DOHH2 (cell line): ENCODE measurements at regions not wholly inside any gene's neighbourhood (a gene's known extent, or its start where the extent isn't known, plus 50 kb on each side); places are given as distances from the start of the nearest gene placed in this dataset.

Source experiments
- H3F3A ChIP-seq: fragments of 200-600 bp; sonication (generic), shearing (Covaris generic); 2 replicates; pipeline ENCODE4 v1.6.0; 2016; ENCODE audit warnings: antibody characterized with exemption, mild to moderate bottlenecking; ENCODE audit not compliant: control insufficient read depth, insufficient read depth
- H3K27ac ChIP-seq: fragments of 200-600 bp; sonication (generic); 2 replicates; pipeline ENCODE4 v1.5.1; 2014; ENCODE audit warnings: low read depth, mild to moderate bottlenecking, low read length, moderate library complexity
- H3K27me3 ChIP-seq: fragments of 200-600 bp; sonication (generic); 2 replicates; pipeline ENCODE4 v1.6.1; 2014; ENCODE audit warnings: mild to moderate bottlenecking, low read length, mixed read lengths; ENCODE audit not compliant: control insufficient read depth
- H3K36me3 ChIP-seq: fragments of 200-600 bp; sonication (generic); 2 replicates; pipeline ENCODE4 v1.6.1; 2014; ENCODE audit warnings: mild to moderate bottlenecking, low read length, moderate library complexity, mixed read lengths; ENCODE audit not compliant: control insufficient read depth
- H3K4me1 ChIP-seq: fragments of 200-600 bp; sonication (generic); 2 replicates; pipeline ENCODE4 v1.6.1; 2014; ENCODE audit warnings: mild to moderate bottlenecking, low read length, mixed read lengths; ENCODE audit not compliant: control insufficient read depth
- H3K4me2 ChIP-seq: fragments of 200-600 bp; sonication (generic); 2 replicates; pipeline ENCODE4 v1.6.0; 2014; ENCODE audit warnings: mild to moderate bottlenecking, low read length, moderate library complexity
- H3K4me3 ChIP-seq: fragments of 200-600 bp; sonication (generic); 2 replicates; pipeline ENCODE4 v1.5.1; 2014; ENCODE audit warnings: mild to moderate bottlenecking, low read length, mixed read lengths
- H3K79me2 ChIP-seq: fragments of 200-600 bp; sonication (generic); 2 replicates; pipeline ENCODE4 v1.6.1; 2014; ENCODE audit warnings: mild to moderate bottlenecking, low read length, mixed read lengths; ENCODE audit not compliant: control insufficient read depth
- H3K9me2 ChIP-seq: fragments of 200-600 bp; sonication (generic); replicated peaks from 2 replicates; pipeline ENCODE4 v1.6.1; 2014; ENCODE audit warnings: mild to moderate bottlenecking, low read length, mixed read lengths; ENCODE audit not compliant: control insufficient read depth
- H3K9me3 ChIP-seq: fragments of 200-600 bp; sonication (generic); 2 replicates; pipeline ENCODE4 v1.6.1; 2014; ENCODE audit warnings: antibody characterized with exemption, low read length, mixed read lengths; ENCODE audit not compliant: control insufficient read depth, insufficient read depth
- H4K20me1 ChIP-seq: fragments of 200-600 bp; sonication (generic); 2 replicates; pipeline ENCODE4 v1.6.0; 2014; ENCODE audit warnings: low read depth, mild to moderate bottlenecking, antibody characterized with exemption, low read length, moderate library complexity; ENCODE audit not compliant: control insufficient read depth, insufficient read depth
- CTCF ChIP-seq: fragments of 200-600 bp; sonication (generic); IDR thresholded peaks from one replicate; pipeline ENCODE4 v1.5.1; 2014; ENCODE audit warnings: antibody characterized with exemption, mild to moderate bottlenecking, low read depth, low read length; ENCODE audit not compliant: poor library complexity, severe bottlenecking
- EZH2phosphoT487 ChIP-seq: fragments of 200-600 bp; sonication (generic); IDR thresholded peaks from 2 replicates; pipeline ENCODE4 v1.6.1; 2017; ENCODE audit warnings: borderline replicate concordance, mild to moderate bottlenecking, antibody characterized with exemption, low read length, moderate library complexity, mixed read lengths

GRCh38 chr10:47230482-47230881, 69.5 kb upstream of the GDF10 start:
- Histone ChIP-seq H3K4me1 (no peaks in the 10 kb centered on the region), H3K4me2 (no peak overlapping the region), H4K20me1 (no peaks in the 10 kb centered on the region), H3F3A (no peaks in the 10 kb centered on the region), H3K9me3 (no peaks in the 10 kb centered on the region), H3K36me3 (no peaks in the 10 kb centered on the region), H3K27ac (no peak overlapping the region), H3K9me2 (no peaks in the 10 kb centered on the region), H3K79me2 (no peaks in the 10 kb centered on the region), H3K27me3 (0 out of 2 replicates have a peak, but pooled peaks cover 3% of the 10 kb centered on the region), H3K4me3 (no peak overlapping the region)
- no peak for TF ChIP-seq EZH2phosphoT487
- no peak for TF ChIP-seq CTCF

GRCh38 chr10:47230957-47231356, 69.0 kb upstream of the GDF10 start:
- Histone ChIP-seq H3K9me3 (no peaks in the 10 kb centered on the region), H3K36me3 (no peaks in the 10 kb centered on the region), H4K20me1 (no peaks in the 10 kb centered on the region), H3F3A (no peaks in the 10 kb centered on the region), H3K27ac (no peak overlapping the region), H3K27me3 (0 out of 2 replicates have a peak, but pooled peaks cover 3% of the 10 kb centered on the region), H3K9me2 (no peaks in the 10 kb centered on the region; the same call in 1 of the 2 replicates), H3K79me2 (no peaks in the 10 kb centered on the region), H3K4me1 (no peaks in the 10 kb centered on the region), H3K4me2 (no peak overlapping the region), H3K4me3 (no peak overlapping the region)
- no peak for TF ChIP-seq EZH2phosphoT487
- no peak for TF ChIP-seq CTCF

GRCh38 chr10:47231414-47231813, 68.6 kb upstream of the GDF10 start:
- Histone ChIP-seq H3K4me3 (no peak overlapping the region), H3K4me1 (no peaks in the 10 kb centered on the region), H3K9me3 (no peaks in the 10 kb centered on the region), H3K4me2 (no peak overlapping the region), H3K9me2 (no peaks in the 10 kb centered on the region; the same call in 1 of the 2 replicates), H3K27me3 (0 out of 2 replicates have a peak, but pooled peaks cover 3% of the 10 kb centered on the region), H3K36me3 (no peaks in the 10 kb centered on the region), H3K79me2 (no peaks in the 10 kb centered on the region), H3F3A (no peaks in the 10 kb centered on the region), H3K27ac (no peak overlapping the region), H4K20me1 (no peaks in the 10 kb centered on the region)
- no peak for TF ChIP-seq CTCF
- TF ChIP-seq EZH2phosphoT487: no peak

- Histone ChIP-seq H4K20me1 (no peaks in the 10 kb centered on the region), H3K4me1 (no peaks in the 10 kb centered on the region), H3K36me3 (no peaks in the 10 kb centered on the region), H3K4me2 (no peak overlapping the region), H3K9me3 (no peaks in the 10 kb centered on the region), H3K27me3 (0 out of 2 replicates have a peak, but pooled peaks cover 3% of the 10 kb centered on the region), H3K4me3 (no peak overlapping the region), H3K9me2 (no peaks in the 10 kb centered on the region; the same call in 1 of the 2 replicates), H3K79me2 (no peaks in the 10 kb centered on the region), H3K27ac (no peak overlapping the region), H3F3A (no peaks in the 10 kb centered on the region)
- no peak for TF ChIP-seq CTCF
- TF ChIP-seq EZH2phosphoT487: no peak
These were observed 66.4 kb upstream of the GDF10 start for GRCh38 chr10:47233631-47234030.
